Colonic mucosa (tissue), 4 donors: ENCODE measurements at regions not wholly inside any gene's neighbourhood (a gene's known extent, or its start where the extent isn't known, plus 50 kb on each side); places are given as distances from the start of the nearest gene placed in this dataset.

Experiments
- DNase-seq: peaks from one replicate; pipeline ENCODE4 v3.0.0-alpha.2; 2020
- H3K27ac ChIP-seq: fragments of 200-600 bp; one replicate; pipeline ENCODE4 v1.8.0; 2021
- H3K27me3 ChIP-seq: fragments of 200-600 bp; one replicate; pipeline ENCODE4 v1.8.0; 2021
- H3K36me3 ChIP-seq: fragments of 200-600 bp; one replicate; pipeline ENCODE4 v1.8.0; 2021
- H3K4me1 ChIP-seq: fragments of 200-600 bp; one replicate; pipeline ENCODE4 v1.8.0; 2021; ENCODE audit warnings: mild to moderate bottlenecking
- H3K4me3 ChIP-seq: fragments of 200-600 bp; one replicate; pipeline ENCODE4 v1.8.0; 2021
- H3K9ac ChIP-seq, 2 donors: one replicate each; pipeline ENCODE4 v1.7.0; 2013; ENCODE audit warnings: control low read depth in 2 of 2, low read depth in 2 of 2, low read length in 2 of 2
- H3K9me3 ChIP-seq: fragments of 200-600 bp; one replicate; pipeline ENCODE4 v1.8.0; 2021
- CTCF ChIP-seq: fragments of 200-600 bp; IDR thresholded peaks from one replicate; pipeline ENCODE4 v1.8.0; 2022; ENCODE audit warnings: antibody characterized with exemption, mild to moderate bottlenecking
- intact Hi-C: fragments of 100-400 bp; cut with DNase I; formaldehyde crosslinking; loops from one replicate; pipeline ENCODE4 v1.14.1; 2022
- donor health status: healthy.
- donor health status: DM: no; HTN: no; CAD: no.
- donor health status: DM: no; HTN: no; CAD: no.

- Histone ChIP-seq H3K9ac (no peak overlapping the region), H3K36me3 (no peaks in the 10 kb centered on the region), H3K4me1 (no peaks in the 10 kb centered on the region), H3K4me3 (no peak overlapping the region), H3K27ac (no peak overlapping the region), H3K27me3 (no peaks in the 10 kb centered on the region), H3K9me3 (no peaks in the 10 kb centered on the region)
- TF ChIP-seq CTCF = no peak
- no peak for DNase-seq
- intact Hi-C loops = no loop called here
These were observed 87.4 kb upstream of the HIVEP3 start for GRCh38 chr1:42006093-42006492.

- Histone ChIP-seq H3K9ac (no peak overlapping the region), H3K27me3 (no peaks in the 10 kb centered on the region), H3K36me3 (no peaks in the 10 kb centered on the region), H3K4me3 (no peak overlapping the region), H3K27ac (no peak overlapping the region), H3K4me1 (no peaks in the 10 kb centered on the region), H3K9me3 (no peaks in the 10 kb centered on the region)
- intact Hi-C loops = no loop called here
- DNase-seq = no peak
- TF ChIP-seq CTCF = no peak
These were observed 86.8 kb upstream of the HIVEP3 start for GRCh38 chr1:42005530-42005929.

- H3K27ac ChIP-seq = no peak overlapping the region
- no peak overlapping the region for H3K4me3 ChIP-seq
- intact Hi-C loops = no loop called here
- H3K27me3 ChIP-seq = no peaks in the 10 kb centered on the region
- no peak for DNase-seq
- no peak overlapping the region for H3K9ac ChIP-seq
- H3K4me1 ChIP-seq = no peaks in the 10 kb centered on the region
- H3K36me3 ChIP-seq = no peaks in the 10 kb centered on the region
- no peak for TF ChIP-seq CTCF
- no peaks in the 10 kb centered on the region for H3K9me3 ChIP-seq
These were observed 86.1 kb upstream of the HIVEP3 start for GRCh38 chr1:42004860-42005259.

GRCh38 chr1:42004322-42004721 is 85.6 kb upstream of the HIVEP3 start:
- no peak overlapping the region for H3K4me3 ChIP-seq
- DNase-seq = no peak
- TF ChIP-seq CTCF = no peak
- H3K27me3 ChIP-seq = no peaks in the 10 kb centered on the region
- no peak overlapping the region for H3K27ac ChIP-seq
- no peak overlapping the region for H3K9ac ChIP-seq
- no peaks in the 10 kb centered on the region for H3K4me1 ChIP-seq
- H3K36me3 ChIP-seq = no peaks in the 10 kb centered on the region
- intact Hi-C loops = no loop called here
- H3K9me3 ChIP-seq = no peaks in the 10 kb centered on the region

GRCh38 chr1:42003433-42003832 is 84.7 kb upstream of the HIVEP3 start:
- no peak overlapping the region for H3K4me3 ChIP-seq
- no peak overlapping the region for H3K9ac ChIP-seq
- TF ChIP-seq CTCF = no peak
- intact Hi-C loops = no loop called here
- peak; percentile 34 for DNase-seq
- H3K36me3 ChIP-seq = no peaks in the 10 kb centered on the region
- no peak overlapping the region for H3K27ac ChIP-seq
- no peaks in the 10 kb centered on the region for H3K27me3 ChIP-seq
- no peaks in the 10 kb centered on the region for H3K9me3 ChIP-seq
- H3K4me1 ChIP-seq = no peaks in the 10 kb centered on the region

GRCh38 chr1:42002220-42002619 is 83.5 kb upstream of the HIVEP3 start:
- H3K27me3 ChIP-seq = no peaks in the 10 kb centered on the region

More at GRCh38 chr1:42002220-42002619, 83.5 kb upstream of the HIVEP3 start:
- Histone ChIP-seq H3K4me3 (no peak overlapping the region), H3K9me3 (no peaks in the 10 kb centered on the region), H3K36me3 (no peaks in the 10 kb centered on the region), H3K9ac (no peak overlapping the region), H3K27ac (no peak overlapping the region), H3K4me1 (no peaks in the 10 kb centered on the region)
- intact Hi-C loops = no loop called here
- TF ChIP-seq CTCF = no peak
- no peak for DNase-seq
